Parathyroid adenoma (tissue), 2 donors: ENCODE measurements at regions not wholly inside any gene's neighbourhood (a gene's known extent, or its start where the extent isn't known, plus 50 kb on each side); places are given as distances from the start of the nearest gene placed in this dataset.

Source experiments
- H2AFZ ChIP-seq: fragments of 300-600 bp; sonication (generic); one replicate; pipeline ENCODE4 v1.7.0; 2017; ENCODE audit warnings: antibody characterized with exemption, mild to moderate bottlenecking
- H3K27ac ChIP-seq: fragments of 300-600 bp; sonication (generic); one replicate; pipeline ENCODE4 v1.7.0; 2017
- H3K27me3 ChIP-seq: fragments of 300-600 bp; sonication (generic); one replicate; pipeline ENCODE4 v1.7.0; 2017; ENCODE audit warnings: low read length; ENCODE audit not compliant: control insufficient read depth, insufficient read depth
- H3K36me3 ChIP-seq: fragments of 300-600 bp; sonication (generic); one replicate; pipeline ENCODE4 v1.7.0; 2017; ENCODE audit warnings: low read length; ENCODE audit not compliant: control insufficient read depth, insufficient read depth
- H3K4me1 ChIP-seq: fragments of 300-600 bp; sonication (generic); one replicate; pipeline ENCODE4 v1.7.0; 2017; ENCODE audit warnings: control low read depth
- H3K4me2 ChIP-seq: fragments of 300-600 bp; sonication (generic); one replicate; pipeline ENCODE4 v1.7.0; 2017; ENCODE audit warnings: low read length
- H3K4me3 ChIP-seq: fragments of 300-600 bp; sonication (generic); one replicate; pipeline ENCODE4 v1.7.0; 2017; ENCODE audit warnings: low read depth, low read length
- H3K79me2 ChIP-seq: fragments of 300-600 bp; sonication (generic); one replicate; pipeline ENCODE4 v1.7.0; 2017; ENCODE audit warnings: control low read depth
- H3K9ac ChIP-seq: fragments of 300-600 bp; sonication (generic); one replicate; pipeline ENCODE4 v1.7.0; 2017; ENCODE audit warnings: mild to moderate bottlenecking
- H3K9me3 ChIP-seq: fragments of 300-600 bp; sonication (generic); one replicate; pipeline ENCODE4 v1.7.0; 2017; ENCODE audit warnings: low read length; ENCODE audit not compliant: control insufficient read depth
- CTCF ChIP-seq: fragments of 300-600 bp; sonication (generic); IDR thresholded peaks from one replicate; pipeline ENCODE4 v1.7.0; 2017; ENCODE audit warnings: antibody characterized with exemption, mild to moderate bottlenecking
- donor health status: primary hyperparathyroidism.

GRCh38 chrX:42664680-42665079 is 113.3 kb downstream of the PPP1R2C start:
- Histone ChIP-seq H3K4me1 (no peaks in the 10 kb centered on the region), H3K36me3 (no peaks in the 10 kb centered on the region), H3K27me3 (no peaks in the 10 kb centered on the region), H3K9me3 (no peaks in the 10 kb centered on the region), H2AFZ (no peak overlapping the region), H3K27ac (no peak overlapping the region), H3K4me3 (no peak overlapping the region), H3K9ac (no peak overlapping the region), H3K79me2 (no peaks in the 10 kb centered on the region), H3K4me2 (no peak overlapping the region)
- TF ChIP-seq CTCF: no peak

DNA sequence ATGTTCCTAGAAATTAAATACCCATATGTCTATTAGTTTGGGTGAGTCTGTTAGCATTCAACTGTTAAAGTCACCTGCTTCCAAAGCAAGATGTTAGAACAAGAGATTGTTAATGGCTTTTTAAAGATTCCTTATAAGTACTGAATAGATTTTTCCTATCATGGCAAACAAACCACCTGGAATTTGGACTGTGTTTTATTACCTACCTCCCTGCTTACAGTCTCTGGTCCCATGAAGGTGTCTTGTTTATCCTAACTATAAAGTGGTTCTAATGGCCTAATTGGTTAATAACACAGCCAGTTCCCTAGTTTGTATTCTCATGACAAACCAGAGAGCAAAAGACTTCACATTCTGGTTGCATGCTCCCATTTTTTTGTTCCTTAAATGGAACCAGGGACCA is 149.5 kb downstream of the PPP1R2C start:
- no peak for TF ChIP-seq CTCF
- H3K27ac ChIP-seq: no peak overlapping the region
- no peak overlapping the region for H3K9ac ChIP-seq
- no peaks in the 10 kb centered on the region for H3K4me1 ChIP-seq
- no peak overlapping the region for H3K4me2 ChIP-seq
- H3K9me3 ChIP-seq: no peaks in the 10 kb centered on the region
- H3K79me2 ChIP-seq: no peaks in the 10 kb centered on the region
- no peak overlapping the region for H3K4me3 ChIP-seq
- H3K27me3 ChIP-seq: no peaks in the 10 kb centered on the region
- no peaks in the 10 kb centered on the region for H3K36me3 ChIP-seq
- H2AFZ ChIP-seq: no peak overlapping the region

GRCh38 chrX:42627891-42628290 is 150.1 kb downstream of the PPP1R2C start:
- Histone ChIP-seq H3K36me3 (no peaks in the 10 kb centered on the region), H3K27me3 (no peaks in the 10 kb centered on the region), H3K4me3 (no peak overlapping the region), H3K79me2 (no peaks in the 10 kb centered on the region), H3K9ac (no peak overlapping the region), H3K4me1 (no peaks in the 10 kb centered on the region), H2AFZ (no peak overlapping the region), H3K27ac (no peak overlapping the region), H3K4me2 (no peak overlapping the region), H3K9me3 (no peaks in the 10 kb centered on the region)
- no peak for TF ChIP-seq CTCF

DNA sequence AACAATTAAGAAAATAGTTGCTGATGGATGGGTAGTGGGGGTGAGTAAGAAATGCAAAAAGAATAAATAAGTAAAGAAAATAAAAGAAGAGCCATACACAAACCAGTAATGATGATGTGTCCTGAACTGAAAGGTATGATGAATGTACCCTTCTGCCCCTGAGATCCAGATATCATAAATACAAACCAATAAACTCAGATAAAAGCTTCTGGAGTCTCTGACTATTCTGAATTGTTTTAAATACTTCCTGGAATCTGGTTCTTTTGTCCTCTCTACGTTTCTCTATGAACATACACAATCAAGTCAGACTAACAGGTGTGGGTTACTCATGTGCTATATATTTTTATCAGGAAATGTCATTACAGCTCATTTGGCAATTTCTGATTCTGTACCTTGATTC is 153.4 kb downstream of the PPP1R2C start:
- Histone ChIP-seq H3K79me2 (no peaks in the 10 kb centered on the region), H3K27me3 (no peaks in the 10 kb centered on the region), H2AFZ (no peak overlapping the region), H3K4me3 (no peak overlapping the region), H3K4me1 (no peaks in the 10 kb centered on the region), H3K9ac (no peak overlapping the region), H3K27ac (no peak overlapping the region), H3K9me3 (no peaks in the 10 kb centered on the region), H3K4me2 (no peak overlapping the region), H3K36me3 (no peaks in the 10 kb centered on the region)
- TF ChIP-seq CTCF: no peak

DNA sequence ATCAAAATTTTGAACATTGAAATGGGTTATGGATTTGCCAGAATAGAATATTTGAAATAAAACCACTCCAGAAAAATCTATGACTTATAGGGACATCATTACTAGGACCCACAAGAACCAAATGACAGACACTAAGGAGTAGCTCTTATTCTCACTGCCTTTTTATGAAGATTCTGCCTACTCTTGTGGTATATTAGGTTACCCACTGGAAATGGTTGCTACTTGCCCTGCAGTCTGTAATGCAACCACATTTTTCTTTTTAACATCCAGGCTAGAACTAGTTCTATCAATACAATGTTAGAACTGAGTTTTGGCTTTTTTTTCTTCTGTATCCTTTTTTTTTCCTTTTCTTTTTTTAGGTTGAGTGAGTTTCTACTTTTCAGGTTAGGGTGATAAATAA is 158.9 kb downstream of the PPP1R2C start:
- Histone ChIP-seq H3K36me3 (no peaks in the 10 kb centered on the region), H3K27me3 (no peaks in the 10 kb centered on the region), H2AFZ (no peak overlapping the region), H3K4me3 (no peak overlapping the region), H3K9ac (no peak overlapping the region), H3K9me3 (no peaks in the 10 kb centered on the region), H3K4me1 (no peaks in the 10 kb centered on the region), H3K4me2 (no peak overlapping the region), H3K27ac (no peak overlapping the region), H3K79me2 (no peaks in the 10 kb centered on the region)
- TF ChIP-seq CTCF: no peak
